GM21825 (cell line): ENCODE measurements at regions not wholly inside any gene's neighbourhood (a gene's known extent, or its start where the extent isn't known, plus 50 kb on each side); places are given as distances from the start of the nearest gene placed in this dataset.

Experiments used
- ATAC-seq: cut with Tn5 transposase; IDR thresholded peaks from one replicate; pipeline ENCODE4 v1.9.1; 2021; ENCODE audit warnings: mild to moderate bottlenecking, moderate library complexity; ENCODE audit not compliant: unreplicated experiment

- no peak for ATAC-seq
These were observed 52.3 kb upstream of the TRIM24 start for GRCh38 chr7:138407792-138408191.
